ENCODE measurements at regions not wholly inside any gene's neighbourhood (a gene's known extent, or its start where the extent isn't known, plus 50 kb on each side); places are given as distances from the start of the nearest gene placed in this dataset.

- H3K4me1 ChIP-seq (ENCODE audit: control insufficient read depth, insufficient read depth, low read length): no peaks in the 10 kb centered on the region
- no CpG with 5 or more reads among the region's 1 CpG for WGBS (ENCODE audit: insufficient coverage, insufficient read length)
- H3K27me3 ChIP-seq (ENCODE audit: control insufficient read depth, insufficient read depth, low read length): no peaks in the 10 kb centered on the region
- no peak overlapping the region for H3K4me3 ChIP-seq (ENCODE audit: low read length)
- H3K36me3 ChIP-seq (ENCODE audit: control insufficient read depth, insufficient read depth, low read length): no peaks in the 10 kb centered on the region
- H3K9me3 ChIP-seq (ENCODE audit: control insufficient read depth, insufficient read depth, low read length): no peaks in the 10 kb centered on the region
- DNase-seq (ENCODE audit: low read depth, low spot score): no peak
- H3K27ac ChIP-seq (ENCODE audit: low read length): no peak overlapping the region
These were observed 338.8 kb downstream of the NNT start for GRCh38 chr5:43941806-43942205.

GRCh38 chr5:43940562-43940961, 337.6 kb downstream of the NNT start:
- Histone ChIP-seq H3K4me1 (ENCODE audit: control insufficient read depth, insufficient read depth, low read length) (no peaks in the 10 kb centered on the region), H3K36me3 (ENCODE audit: control insufficient read depth, insufficient read depth, low read length) (no peaks in the 10 kb centered on the region), H3K4me3 (ENCODE audit: low read length) (no peak overlapping the region), H3K27ac (ENCODE audit: low read length) (no peak overlapping the region), H3K9me3 (ENCODE audit: control insufficient read depth, insufficient read depth, low read length) (no peaks in the 10 kb centered on the region), H3K27me3 (ENCODE audit: control insufficient read depth, insufficient read depth, low read length) (no peaks in the 10 kb centered on the region)
- no CpG with 5 or more reads among the region's 2 CpGs for WGBS (ENCODE audit: insufficient coverage, insufficient read length)
- DNase-seq (ENCODE audit: low read depth, low spot score): no peak

- Histone ChIP-seq H3K27me3 (ENCODE audit: control insufficient read depth, insufficient read depth, low read length) (no peaks in the 10 kb centered on the region), H3K4me1 (ENCODE audit: control insufficient read depth, insufficient read depth, low read length) (no peaks in the 10 kb centered on the region), H3K27ac (ENCODE audit: low read length) (no peak overlapping the region), H3K9me3 (ENCODE audit: control insufficient read depth, insufficient read depth, low read length) (no peaks in the 10 kb centered on the region), H3K4me3 (ENCODE audit: low read length) (no peak overlapping the region), H3K36me3 (ENCODE audit: control insufficient read depth, insufficient read depth, low read length) (no peaks in the 10 kb centered on the region)
- no peak for DNase-seq (ENCODE audit: low read depth, low spot score)
- no CpG with 5 or more reads among the region's 2 CpGs for WGBS (ENCODE audit: insufficient coverage, insufficient read length)
These were observed 323.9 kb downstream of the NNT start for GRCh38 chr5:43926923-43927322.

DNA sequence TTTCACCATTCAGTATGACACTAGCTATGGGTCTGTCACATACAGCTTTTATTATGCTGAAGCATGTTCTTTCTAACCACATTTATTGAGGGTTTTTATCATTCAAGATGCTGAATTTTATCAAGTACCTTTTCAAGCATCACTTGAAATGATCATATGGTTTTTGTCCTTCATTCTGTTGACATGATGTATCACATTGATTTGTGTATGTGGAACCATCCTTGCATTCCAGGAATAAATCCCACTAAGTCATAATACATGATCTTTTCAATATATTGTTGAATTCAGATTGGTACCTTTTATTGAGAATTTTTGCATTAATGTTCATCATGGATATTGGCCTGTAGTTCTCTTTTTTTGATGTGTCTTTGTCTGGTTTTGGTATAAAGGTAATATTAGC, 317.4 kb downstream of the NNT start:
- Histone ChIP-seq H3K27me3 (ENCODE audit: control insufficient read depth, insufficient read depth, low read length) (no peaks in the 10 kb centered on the region), H3K4me1 (ENCODE audit: control insufficient read depth, insufficient read depth, low read length) (no peaks in the 10 kb centered on the region), H3K36me3 (ENCODE audit: control insufficient read depth, insufficient read depth, low read length) (no peaks in the 10 kb centered on the region), H3K4me3 (ENCODE audit: low read length) (no peak overlapping the region), H3K27ac (ENCODE audit: low read length) (no peak overlapping the region), H3K9me3 (ENCODE audit: control insufficient read depth, insufficient read depth, low read length) (no peaks in the 10 kb centered on the region)
- DNase-seq (ENCODE audit: low read depth, low spot score): no peak

- no CpG with 5 or more reads among the region's 3 CpGs for WGBS (ENCODE audit: insufficient coverage, insufficient read length)
These were observed 314.9 kb downstream of the NNT start for GRCh38 chr5:43917925-43918324.

GRCh38 chr5:43903129-43903528, 300.1 kb downstream of the NNT start:
- no peak for DNase-seq (ENCODE audit: low read depth, low spot score)
- Histone ChIP-seq H3K4me3 (ENCODE audit: low read length) (no peak overlapping the region), H3K9me3 (ENCODE audit: control insufficient read depth, insufficient read depth, low read length) (no peaks in the 10 kb centered on the region), H3K36me3 (ENCODE audit: control insufficient read depth, insufficient read depth, low read length) (no peaks in the 10 kb centered on the region), H3K27ac (ENCODE audit: low read length) (no peak overlapping the region), H3K4me1 (ENCODE audit: control insufficient read depth, insufficient read depth, low read length) (no peaks in the 10 kb centered on the region), H3K27me3 (ENCODE audit: control insufficient read depth, insufficient read depth, low read length) (no peaks in the 10 kb centered on the region)

More at GRCh38 chr5:43917925-43918324, 314.9 kb downstream of the NNT start:
- no peaks in the 10 kb centered on the region for H3K36me3 ChIP-seq (ENCODE audit: control insufficient read depth, insufficient read depth, low read length)
- no peaks in the 10 kb centered on the region for H3K4me1 ChIP-seq (ENCODE audit: control insufficient read depth, insufficient read depth, low read length)
- H3K27ac ChIP-seq (ENCODE audit: low read length): no peak overlapping the region
- H3K9me3 ChIP-seq (ENCODE audit: control insufficient read depth, insufficient read depth, low read length): no peaks in the 10 kb centered on the region
- H3K27me3 ChIP-seq (ENCODE audit: control insufficient read depth, insufficient read depth, low read length): no peaks in the 10 kb centered on the region
- no peak for DNase-seq (ENCODE audit: low read depth, low spot score)
- H3K4me3 ChIP-seq (ENCODE audit: low read length): no peak overlapping the region

GRCh38 chr5:43900974-43901373, 298.0 kb downstream of the NNT start:
- Histone ChIP-seq H3K27me3 (ENCODE audit: control insufficient read depth, insufficient read depth, low read length) (no peaks in the 10 kb centered on the region), H3K27ac (ENCODE audit: low read length) (no peak overlapping the region), H3K4me1 (ENCODE audit: control insufficient read depth, insufficient read depth, low read length) (no peaks in the 10 kb centered on the region), H3K36me3 (ENCODE audit: control insufficient read depth, insufficient read depth, low read length) (no peaks in the 10 kb centered on the region), H3K4me3 (ENCODE audit: low read length) (no peak overlapping the region), H3K9me3 (ENCODE audit: control insufficient read depth, insufficient read depth, low read length) (no peaks in the 10 kb centered on the region)
- no CpG with 5 or more reads among the region's 1 CpG for WGBS (ENCODE audit: insufficient coverage, insufficient read length)
- DNase-seq (ENCODE audit: low read depth, low spot score): no peak

DNA sequence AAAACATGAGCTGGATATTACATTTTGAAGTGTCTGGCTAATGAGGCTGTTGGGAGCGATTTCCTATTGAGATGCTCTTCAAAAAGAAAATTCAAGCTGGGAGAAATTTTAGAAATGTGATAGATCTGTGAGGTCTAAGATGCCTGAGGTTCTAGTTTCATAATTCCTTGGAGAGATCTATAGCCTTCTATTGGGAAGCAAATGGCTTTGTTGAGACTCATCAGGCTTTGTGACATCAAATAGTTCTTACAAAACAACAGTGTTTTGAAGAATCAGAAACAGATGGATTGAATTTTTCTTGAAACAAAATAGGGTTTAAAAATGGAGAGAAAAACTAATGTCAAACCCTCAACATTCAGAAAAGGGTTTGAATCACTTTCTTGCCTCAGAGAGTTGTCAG, 292.9 kb downstream of the NNT start:
- WGBS (ENCODE audit: insufficient coverage, insufficient read length): no CpG with 5 or more reads among the region's 1 CpG
- Histone ChIP-seq H3K9me3 (ENCODE audit: control insufficient read depth, insufficient read depth, low read length) (no peaks in the 10 kb centered on the region), H3K36me3 (ENCODE audit: control insufficient read depth, insufficient read depth, low read length) (no peaks in the 10 kb centered on the region), H3K27ac (ENCODE audit: low read length) (no peak overlapping the region), H3K4me1 (ENCODE audit: control insufficient read depth, insufficient read depth, low read length) (no peaks in the 10 kb centered on the region), H3K27me3 (ENCODE audit: control insufficient read depth, insufficient read depth, low read length) (no peaks in the 10 kb centered on the region), H3K4me3 (ENCODE audit: low read length) (no peak overlapping the region)
- no peak for DNase-seq (ENCODE audit: low read depth, low spot score)

DNA sequence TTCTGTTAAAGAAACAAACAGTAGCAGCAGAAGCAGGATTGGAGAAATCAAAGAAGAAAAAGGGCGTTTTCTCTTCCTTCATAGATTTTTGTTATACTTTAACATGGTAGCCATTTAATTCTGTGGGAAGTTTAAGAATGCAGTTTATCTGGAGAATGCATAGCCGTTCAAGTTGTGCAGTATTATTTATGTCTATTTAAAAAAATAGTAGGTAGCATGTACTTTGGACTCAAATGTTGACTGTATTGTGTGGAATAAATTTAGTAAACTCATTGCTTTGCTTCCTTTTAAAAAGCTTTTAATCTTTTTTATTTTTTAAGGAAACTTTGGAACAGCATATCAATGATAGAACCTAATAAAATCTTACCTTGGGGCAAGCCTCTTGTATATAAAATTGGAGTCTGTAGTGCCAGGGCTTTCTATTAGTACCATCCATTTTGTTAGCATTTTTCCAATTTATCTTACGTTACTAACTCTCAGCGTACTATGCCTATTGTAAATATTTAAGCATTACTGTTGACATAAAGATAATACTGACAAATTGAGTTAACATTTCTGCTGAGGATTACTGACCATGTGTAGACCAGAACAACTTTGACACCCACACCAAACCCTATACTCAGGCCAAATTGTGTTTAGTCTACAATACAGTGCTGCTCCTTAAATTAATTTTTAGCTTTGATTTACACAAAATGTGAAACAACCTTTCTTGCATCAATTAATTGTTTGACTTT, 291.1 kb downstream of the NNT start:
- Histone ChIP-seq H3K4me1 (ENCODE audit: control insufficient read depth, insufficient read depth, low read length) (no peaks in the 10 kb centered on the region), H3K27ac (ENCODE audit: low read length) (no peak overlapping the region), H3K4me3 (ENCODE audit: low read length) (no peak overlapping the region), H3K36me3 (ENCODE audit: control insufficient read depth, insufficient read depth, low read length) (no peaks in the 10 kb centered on the region), H3K27me3 (ENCODE audit: control insufficient read depth, insufficient read depth, low read length) (no peaks in the 10 kb centered on the region), H3K9me3 (ENCODE audit: control insufficient read depth, insufficient read depth, low read length) (no peaks in the 10 kb centered on the region)
- WGBS (ENCODE audit: insufficient coverage, insufficient read length): no CpG with 5 or more reads among the region's 4 CpGs
- no peak for DNase-seq (ENCODE audit: low read depth, low spot score)

DNA sequence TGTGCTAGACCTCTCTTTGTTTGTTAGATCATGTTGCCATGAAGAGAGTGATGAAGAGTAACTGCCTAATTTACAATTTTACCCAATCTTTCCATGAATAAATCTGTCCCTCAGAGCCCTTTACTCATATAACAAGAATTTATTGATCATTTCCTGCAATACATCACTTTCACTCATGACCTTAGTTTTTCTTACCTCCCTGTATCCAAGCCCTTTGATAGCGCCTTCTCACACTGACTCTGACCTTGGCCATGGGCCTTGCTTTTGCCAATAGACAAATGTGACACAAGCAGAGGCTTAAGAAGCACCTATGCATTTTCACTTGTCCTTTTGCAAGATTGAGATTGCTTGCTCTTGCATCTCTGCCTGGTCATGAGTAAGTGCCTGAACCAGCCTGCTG, 288.1 kb downstream of the NNT start:
- Histone ChIP-seq H3K27ac (ENCODE audit: low read length) (no peak overlapping the region), H3K4me3 (ENCODE audit: low read length) (no peak overlapping the region), H3K27me3 (ENCODE audit: control insufficient read depth, insufficient read depth, low read length) (no peaks in the 10 kb centered on the region), H3K9me3 (ENCODE audit: control insufficient read depth, insufficient read depth, low read length) (no peaks in the 10 kb centered on the region), H3K4me1 (ENCODE audit: control insufficient read depth, insufficient read depth, low read length) (no peaks in the 10 kb centered on the region), H3K36me3 (ENCODE audit: control insufficient read depth, insufficient read depth, low read length) (no peaks in the 10 kb centered on the region)
- DNase-seq (ENCODE audit: low read depth, low spot score): no peak
- no CpG with 5 or more reads among the region's 1 CpG for WGBS (ENCODE audit: insufficient coverage, insufficient read length)

- no CpG with 5 or more reads among the region's 1 CpG for WGBS (ENCODE audit: insufficient coverage, insufficient read length)
- DNase-seq (ENCODE audit: low read depth, low spot score): no peak
- no peak overlapping the region for H3K27ac ChIP-seq (ENCODE audit: low read length)
- H3K4me3 ChIP-seq (ENCODE audit: low read length): no peak overlapping the region
- no peaks in the 10 kb centered on the region for H3K36me3 ChIP-seq (ENCODE audit: control insufficient read depth, insufficient read depth, low read length)
- no peaks in the 10 kb centered on the region for H3K27me3 ChIP-seq (ENCODE audit: control insufficient read depth, insufficient read depth, low read length)
- H3K4me1 ChIP-seq (ENCODE audit: control insufficient read depth, insufficient read depth, low read length): no peaks in the 10 kb centered on the region
- no peaks in the 10 kb centered on the region for H3K9me3 ChIP-seq (ENCODE audit: control insufficient read depth, insufficient read depth, low read length)
These were observed 286.3 kb downstream of the NNT start for GRCh38 chr5:43889233-43889632.

Data from iPS DF 6.9 (cell line).